Hematopoietic multipotent progenitor cell treated with erythropoietin and hydrocortisone succinate and interleukin-3 and kit ligand, for 4 days (in vitro differentiated cells): ENCODE measurements at regions not wholly inside any gene's neighbourhood (a gene's known extent, or its start where the extent isn't known, plus 50 kb on each side); places are given as distances from the start of the nearest gene placed in this dataset.
"Not testable (repeated sequence)": the region's sequence is repeated elsewhere in the genome, so short reads cannot be mapped to it uniquely, and the experiment has no call there.

Experiments
- DNase-seq: peaks from one replicate; pipeline ENCODE4 v3.0.0-alpha.2; 2015

- no peak for DNase-seq
These were observed 626.1 kb downstream of the TMEM182 start for GRCh38 chr2:103387888-103388287.

GRCh38 chr2:103396152-103396551, 634.3 kb downstream of the TMEM182 start:
- no peak for DNase-seq

- no peak for DNase-seq
These were observed 639.8 kb downstream of the TMEM182 start for GRCh38 chr2:103401621-103402020.

- DNase-seq: no peak
These were observed 640.5 kb downstream of the TMEM182 start for GRCh38 chr2:103402336-103402735.

- DNase-seq: no peak
These were observed 641.1 kb downstream of the TMEM182 start for GRCh38 chr2:103402944-103403343.

GRCh38 chr2:103403388-103403787, 641.6 kb downstream of the TMEM182 start:
- DNase-seq: not testable (repeated sequence)

GRCh38 chr2:103410221-103410620, 648.4 kb downstream of the TMEM182 start:
- no peak for DNase-seq

- no peak for DNase-seq
These were observed 657.7 kb downstream of the TMEM182 start for GRCh38 chr2:103419506-103419905.

- DNase-seq: no peak
These were observed 661.3 kb downstream of the TMEM182 start for GRCh38 chr2:103423100-103423499.

- DNase-seq: no peak
These were observed 665.7 kb downstream of the TMEM182 start for GRCh38 chr2:103427567-103427966.

- DNase-seq: no peak
These were observed 668.4 kb downstream of the TMEM182 start for GRCh38 chr2:103430191-103430590.

GRCh38 chr2:103435010-103435409, 673.2 kb downstream of the TMEM182 start:
- peak; percentile 1 for DNase-seq

GRCh38 chr2:103437161-103437560, 675.3 kb downstream of the TMEM182 start:
- DNase-seq: no peak

- no peak for DNase-seq
These were observed 683.5 kb downstream of the TMEM182 start for GRCh38 chr2:103445347-103445746.

GRCh38 chr2:103448495-103448894, 686.7 kb downstream of the TMEM182 start:
- DNase-seq: no peak

- DNase-seq: no peak
These were observed 689.5 kb downstream of the TMEM182 start for GRCh38 chr2:103451283-103451682.

GRCh38 chr2:103459283-103459682, 697.5 kb downstream of the TMEM182 start:
- no peak for DNase-seq

GRCh38 chr2:103462101-103462500, 700.3 kb downstream of the TMEM182 start:
- DNase-seq: no peak

- DNase-seq: no peak
These were observed 700.9 kb downstream of the TMEM182 start for GRCh38 chr2:103462712-103463111.

GRCh38 chr2:103464831-103465230, 703.0 kb downstream of the TMEM182 start:
- DNase-seq: no peak

GRCh38 chr2:103469800-103470199, 708.0 kb downstream of the TMEM182 start:
- no peak for DNase-seq

GRCh38 chr2:103484906-103485305, 723.1 kb downstream of the TMEM182 start:
- no peak for DNase-seq

GRCh38 chr2:103496850-103497249, 735.0 kb downstream of the TMEM182 start:
- DNase-seq: no peak

GRCh38 chr2:103506812-103507211, 745.0 kb downstream of the TMEM182 start:
- DNase-seq: no peak

- no peak for DNase-seq
These were observed 750.6 kb downstream of the TMEM182 start for GRCh38 chr2:103512442-103512841.

GRCh38 chr2:103520547-103520946, 758.7 kb downstream of the TMEM182 start:
- no peak for DNase-seq
